Neural progenitor cell (in vitro differentiated cells): ENCODE measurements at regions not wholly inside any gene's neighbourhood (a gene's known extent, or its start where the extent isn't known, plus 50 kb on each side); places are given as distances from the start of the nearest gene placed in this dataset.
"Not testable (repeated sequence)": the region's sequence is repeated elsewhere in the genome, so short reads cannot be mapped to it uniquely, and the experiment has no call there.

ENCODE experiments used
- DNase-seq: peaks from one replicate; pipeline ENCODE4 v3.0.0-alpha.2; 2016; ENCODE audit warnings: low spot score
- H2AFZ ChIP-seq: fragments of 200-600 bp; sonication (generic); replicated peaks from 2 replicates; pipeline ENCODE4 v1.6.1; 2016; ENCODE audit warnings: antibody characterized with exemption
- H3F3A ChIP-seq: fragments of 200-600 bp; sonication (generic); 2 replicates; pipeline ENCODE4 v1.6.1; 2016; ENCODE audit warnings: antibody characterized with exemption, low read depth
- H3K27ac ChIP-seq: fragments of 200-600 bp; sonication (generic); 2 replicates; pipeline ENCODE4 v1.5.1; 2016; ENCODE audit warnings: mild to moderate bottlenecking
- H3K27me3 ChIP-seq: fragments of 200-600 bp; sonication (generic); 2 replicates; pipeline ENCODE4 v1.6.1; 2016; ENCODE audit warnings: mild to moderate bottlenecking, moderate library complexity
- H3K36me3 ChIP-seq: fragments of 200-600 bp; sonication (generic); 2 replicates; pipeline ENCODE4 v1.5.1; 2016
- H3K4me1 ChIP-seq: fragments of 200-600 bp; sonication (generic); 2 replicates; pipeline ENCODE4 v1.6.1; 2016; ENCODE audit warnings: mixed run types
- H3K4me2 ChIP-seq: fragments of 200-600 bp; sonication (generic); 2 replicates; pipeline ENCODE4 v1.6.1; 2016
- H3K4me3 ChIP-seq: fragments of 200-600 bp; sonication (generic); 2 replicates; pipeline ENCODE4 v1.5.1; 2016
- H3K79me2 ChIP-seq: fragments of 200-600 bp; sonication (generic); 2 replicates; pipeline ENCODE4 v1.6.1; 2016; ENCODE audit warnings: low read depth
- H3K9ac ChIP-seq: fragments of 200-600 bp; sonication (generic); 2 replicates; pipeline ENCODE4 v1.6.1; 2016
- H3K9me3 ChIP-seq: fragments of 200-600 bp; sonication (generic); 2 replicates; pipeline ENCODE4 v1.5.1; 2016; ENCODE audit warnings: low read depth
- H4K20me1 ChIP-seq: fragments of 200-600 bp; sonication (generic); 2 replicates; pipeline ENCODE4 v1.6.1; 2016; ENCODE audit warnings: low read depth
- H3K27ac Mint-ChIP-seq: 3 replicates; pipeline ENCODE4 v1.8.0; 2021; ENCODE audit warnings: mixed read lengths
- H3K27me3 Mint-ChIP-seq: 2 replicates; pipeline ENCODE4 v1.8.0; 2022; ENCODE audit warnings: low read depth, mild to moderate bottlenecking, inconsistent platforms, moderate library complexity, mixed read lengths; ENCODE audit not compliant: insufficient read depth
- H3K36me3 Mint-ChIP-seq: 3 replicates; pipeline ENCODE4 v1.8.0; 2021; ENCODE audit warnings: mixed read lengths
- H3K4me1 Mint-ChIP-seq: 3 replicates; pipeline ENCODE4 v1.8.0; 2021; ENCODE audit warnings: mixed read lengths
- H3K4me3 Mint-ChIP-seq: 3 replicates; pipeline ENCODE4 v1.8.0; 2021; ENCODE audit warnings: mild to moderate bottlenecking, moderate library complexity, mixed read lengths
- H3K9me3 Mint-ChIP-seq: 3 replicates; pipeline ENCODE4 v1.8.0; 2020; ENCODE audit warnings: mixed read lengths

- DNase-seq, H3K36me3 ChIP-seq, H3K27ac Mint-ChIP-seq, H3K27me3 ChIP-seq, H3K4me3 ChIP-seq, H3F3A ChIP-seq, H3K79me2 ChIP-seq, H4K20me1 ChIP-seq, H3K9me3 ChIP-seq, H3K9me3 Mint-ChIP-seq, H3K4me1 Mint-ChIP-seq, H3K27ac ChIP-seq, H3K9ac ChIP-seq, H2AFZ ChIP-seq, H3K4me2 ChIP-seq, H3K4me1 ChIP-seq, H3K4me3 Mint-ChIP-seq, H3K27me3 Mint-ChIP-seq, H3K36me3 Mint-ChIP-seq: not testable (repeated sequence)
Measured at GRCh38 chr5:176035201-176035530, 67.1 kb upstream of the THOC3 start.

GRCh38 chr5:176035816-176036308 lies 67.7 kb upstream of the THOC3 start:
- H3K27me3 ChIP-seq, H3K36me3 ChIP-seq, H3K4me2 ChIP-seq, H3K9me3 Mint-ChIP-seq, H4K20me1 ChIP-seq, H2AFZ ChIP-seq, H3K9me3 ChIP-seq, H3K27me3 Mint-ChIP-seq, H3K4me1 Mint-ChIP-seq, H3F3A ChIP-seq, H3K36me3 Mint-ChIP-seq, H3K4me1 ChIP-seq, H3K9ac ChIP-seq, H3K4me3 ChIP-seq, H3K79me2 ChIP-seq, H3K27ac ChIP-seq: not testable (repeated sequence)
- H3K4me3 Mint-ChIP-seq: peak overlapping the region; percentile 46
- peak overlapping the region; percentile 34 for H3K27ac Mint-ChIP-seq
- peak; percentile 9 for DNase-seq

GRCh38 chr5:176036391-176036790 lies 68.3 kb upstream of the THOC3 start:
- Mint-ChIP-seq H3K4me3 (peak overlapping the region; percentile 46), H3K27ac (peak overlapping the region; percentile 34)
- not testable (repeated sequence) for H3K36me3 ChIP-seq, DNase-seq, H3K36me3 Mint-ChIP-seq, H3K9ac ChIP-seq, H3K4me1 ChIP-seq, H3K27me3 Mint-ChIP-seq, H3K27ac ChIP-seq, H3K4me1 Mint-ChIP-seq, H3K4me2 ChIP-seq, H3K27me3 ChIP-seq, H2AFZ ChIP-seq, H3K79me2 ChIP-seq, H3K4me3 ChIP-seq, H4K20me1 ChIP-seq, H3K9me3 Mint-ChIP-seq, H3F3A ChIP-seq, H3K9me3 ChIP-seq

- not testable (repeated sequence) for H3K4me3 ChIP-seq, DNase-seq, H3K27me3 ChIP-seq, H3K36me3 Mint-ChIP-seq, H3K27me3 Mint-ChIP-seq, H3K4me2 ChIP-seq, H3K4me1 ChIP-seq, H3K27ac ChIP-seq, H4K20me1 ChIP-seq, H3K79me2 ChIP-seq, H3K9me3 ChIP-seq, H3K27ac Mint-ChIP-seq, H3K4me3 Mint-ChIP-seq, H3K36me3 ChIP-seq, H3K9me3 Mint-ChIP-seq, H3K4me1 Mint-ChIP-seq, H2AFZ ChIP-seq, H3F3A ChIP-seq, H3K9ac ChIP-seq
Measured at GRCh38 chr5:176037190-176037589, 69.1 kb upstream of the THOC3 start.

- not testable (repeated sequence) for H3K27me3 Mint-ChIP-seq, DNase-seq, H3K4me2 ChIP-seq, H3F3A ChIP-seq, H3K79me2 ChIP-seq, H3K4me3 Mint-ChIP-seq, H3K9me3 Mint-ChIP-seq, H3K9ac ChIP-seq, H3K4me1 ChIP-seq, H3K27me3 ChIP-seq, H4K20me1 ChIP-seq, H3K36me3 ChIP-seq, H3K36me3 Mint-ChIP-seq, H2AFZ ChIP-seq, H3K27ac Mint-ChIP-seq, H3K9me3 ChIP-seq, H3K27ac ChIP-seq, H3K4me1 Mint-ChIP-seq, H3K4me3 ChIP-seq
Measured at GRCh38 chr5:176040105-176040801, 72.1 kb upstream of the THOC3 start.

- not testable (repeated sequence) for H4K20me1 ChIP-seq, H3K27me3 ChIP-seq, H3K27me3 Mint-ChIP-seq, H2AFZ ChIP-seq, H3K9ac ChIP-seq, H3K79me2 ChIP-seq, H3K4me1 Mint-ChIP-seq, H3K27ac Mint-ChIP-seq, H3K4me2 ChIP-seq, H3K4me3 ChIP-seq, H3K27ac ChIP-seq, H3K36me3 ChIP-seq, H3K36me3 Mint-ChIP-seq, DNase-seq, H3K9me3 Mint-ChIP-seq, H3K4me1 ChIP-seq, H3F3A ChIP-seq, H3K4me3 Mint-ChIP-seq, H3K9me3 ChIP-seq
Measured at GRCh38 chr5:176041248-176041994, 73.3 kb upstream of the THOC3 start.

GRCh38 chr5:176042020-176042658 lies 74.0 kb upstream of the THOC3 start:
- H3K27me3 Mint-ChIP-seq, H3K9me3 Mint-ChIP-seq, H3K9ac ChIP-seq, H3K4me3 ChIP-seq, H2AFZ ChIP-seq, H3K36me3 Mint-ChIP-seq, H3F3A ChIP-seq, H3K4me2 ChIP-seq, H3K27ac Mint-ChIP-seq, DNase-seq, H3K4me1 ChIP-seq, H3K9me3 ChIP-seq, H3K27ac ChIP-seq, H3K79me2 ChIP-seq, H3K27me3 ChIP-seq, H3K36me3 ChIP-seq, H3K4me1 Mint-ChIP-seq, H4K20me1 ChIP-seq, H3K4me3 Mint-ChIP-seq: not testable (repeated sequence)

GRCh38 chr5:176043252-176043829 lies 75.2 kb upstream of the THOC3 start:
- not testable (repeated sequence) for H3K9me3 ChIP-seq, H3K36me3 ChIP-seq, H3K4me1 Mint-ChIP-seq, H3K4me1 ChIP-seq, H3K4me2 ChIP-seq, H3K9me3 Mint-ChIP-seq, H3K9ac ChIP-seq, H3K4me3 ChIP-seq, H2AFZ ChIP-seq, H3K4me3 Mint-ChIP-seq, H3K79me2 ChIP-seq, DNase-seq, H4K20me1 ChIP-seq, H3F3A ChIP-seq, H3K27ac Mint-ChIP-seq, H3K36me3 Mint-ChIP-seq, H3K27me3 Mint-ChIP-seq, H3K27me3 ChIP-seq, H3K27ac ChIP-seq
